ENCODE measurements at regions not wholly inside any gene's neighbourhood (a gene's known extent, or its start where the extent isn't known, plus 50 kb on each side); places are given as distances from the start of the nearest gene placed in this dataset.

DNA sequence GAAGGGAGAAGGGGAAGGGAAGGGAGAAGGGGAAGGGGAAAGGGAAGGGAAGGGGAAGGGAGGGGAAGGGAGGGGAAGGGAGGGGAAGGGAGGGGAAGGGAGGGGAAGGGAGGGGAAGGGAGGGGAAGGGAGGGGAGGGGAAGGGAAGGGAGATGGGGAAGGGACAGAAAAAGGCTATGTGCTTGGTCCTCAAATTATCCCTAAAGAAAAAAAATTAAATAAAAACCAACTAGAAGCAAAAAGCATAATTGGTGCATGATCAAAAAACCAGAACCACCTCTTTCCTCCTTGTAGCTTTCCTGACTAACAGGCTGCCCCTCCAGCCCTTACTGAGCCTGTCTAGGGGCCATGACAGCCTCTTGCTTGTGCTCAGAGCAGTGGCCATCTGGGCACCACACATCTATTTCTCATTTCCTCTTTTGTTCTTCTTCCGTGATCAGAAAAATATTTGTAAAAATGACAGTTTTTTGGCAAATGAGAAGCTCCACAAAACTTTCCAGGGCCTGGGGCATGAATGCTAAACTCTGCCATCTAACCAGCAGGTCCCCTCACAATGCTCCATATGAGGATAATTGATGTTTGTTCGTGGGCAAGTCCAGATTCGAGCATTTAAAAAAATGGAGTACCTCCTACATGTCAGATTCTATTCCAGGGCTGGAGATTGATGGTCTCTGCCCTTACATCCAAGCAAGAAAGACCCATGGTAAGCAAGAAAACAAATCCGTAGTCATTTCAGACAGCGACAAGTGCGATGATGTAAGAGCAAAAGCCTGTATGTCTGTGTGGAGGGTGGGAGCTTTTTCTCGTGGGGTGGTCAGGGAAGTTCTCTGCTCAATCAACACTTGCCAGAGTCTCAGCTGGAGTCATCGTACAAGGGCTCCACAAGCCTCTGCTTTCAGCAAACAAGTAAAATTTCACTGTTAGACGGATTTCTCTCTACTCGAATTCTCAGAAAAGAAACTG is 320.9 kb downstream of the WDR11 start:
- TF ChIP-seq CTCF (IDR thresholded peaks at IDR 0.05) (no peak), ELF1 (IDR thresholded peaks at IDR 0.05) (no peak), YY1 (IDR thresholded peaks at IDR 0.05; ENCODE audit: low read depth) (no peak), CHD2 (IDR thresholded peaks at IDR 0.05; ENCODE audit: low read length, partially characterized antibody) (no peak), POLR2AphosphoS5 (IDR thresholded peaks at IDR 0.05; ENCODE audit: low read depth, low read length) (no peak), RFX5 (IDR thresholded peaks at IDR 0.05; ENCODE audit: low read length) (no peak), REST (IDR thresholded peaks at IDR 0.05; ENCODE audit: low read depth, low read length) (no peak), SIN3A (IDR thresholded peaks at IDR 0.05; ENCODE audit: borderline replicate concordance, low read depth, low read length) (no peak), GABPA (IDR thresholded peaks at IDR 0.05; ENCODE audit: low read depth) (no peak), NRF1 (IDR thresholded peaks at IDR 0.05; ENCODE audit: low read depth, low read length) (no peak), FOSL2 (IDR thresholded peaks at IDR 0.05; ENCODE audit: borderline replicate concordance, low read depth) (no peak)
- TF ChIP-seq, protein P1, sequence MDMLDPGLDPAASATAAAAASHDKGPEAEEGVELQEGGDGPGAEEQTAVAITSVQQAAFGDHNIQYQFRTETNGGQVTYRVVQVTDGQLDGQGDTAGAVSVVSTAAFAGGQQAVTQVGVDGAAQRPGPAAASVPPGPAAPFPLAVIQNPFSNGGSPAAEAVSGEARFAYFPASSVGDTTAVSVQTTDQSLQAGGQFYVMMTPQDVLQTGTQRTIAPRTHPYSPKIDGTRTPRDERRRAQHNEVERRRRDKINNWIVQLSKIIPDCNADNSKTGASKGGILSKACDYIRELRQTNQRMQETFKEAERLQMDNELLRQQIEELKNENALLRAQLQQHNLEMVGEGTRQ (IDR thresholded peaks at IDR 0.05; ENCODE audit: borderline replicate concordance, low read depth, low read length) = no peak

Data from SK-N-SH (cell line).